Esophagus muscularis mucosa (tissue), 4 donors: ENCODE measurements at regions not wholly inside any gene's neighbourhood (a gene's known extent, or its start where the extent isn't known, plus 50 kb on each side); places are given as distances from the start of the nearest gene placed in this dataset.

Experiments
- DNase-seq: peaks from one replicate; pipeline ENCODE4 v3.0.0-alpha.2; 2017; ENCODE audit errors: extremely low spot score
- H3K27ac ChIP-seq, 4 donors: fragments of 200-600 bp; sonication (generic); replicated peaks in 1 of 4; 1 replicate in 3 of 4; 2 replicates in 1 of 4; pipeline ENCODE4 v1.5.1; 2016 to 2019; ENCODE audit warnings: mild to moderate bottlenecking in 1 of 4
- H3K27me3 ChIP-seq, 4 donors: fragments of 200-600 bp; sonication (generic); one replicate each; pipeline versions ENCODE4 v1.5.1 to v1.6.0; 2016 to 2019
- H3K36me3 ChIP-seq, 4 donors: fragments of 200-600 bp; sonication (generic); one replicate each; pipeline ENCODE4 v1.5.1; 2016 to 2019
- H3K4me1 ChIP-seq, 4 donors: fragments of 200-600 bp; sonication (generic); one replicate each; pipeline ENCODE4 v1.5.1; 2016 to 2019
- H3K4me3 ChIP-seq, 4 donors: fragments of 200-600 bp; sonication (generic); 1 replicate in 2 of 4; 2 replicates in 2 of 4; pipeline ENCODE4 v1.5.1; 2016 to 2019; ENCODE audit warnings: mild to moderate bottlenecking in 4 of 4, moderate library complexity in 1 of 4
- H3K9me3 ChIP-seq, 4 donors: fragments of 200-600 bp; sonication (generic); 1 replicate in 3 of 4; 2 replicates in 1 of 4; pipeline ENCODE4 v1.5.1; 2016 to 2019
- CTCF ChIP-seq, 3 experiments: fragments of 200-600 bp in 2 of 3; fragments of 450-650 bp in 1 of 3; sonication (generic) in 2 of 3; IDR thresholded peaks; one replicate each; pipeline ENCODE4 v1.5.1; 2017 to 2019; ENCODE audit warnings: antibody characterized with exemption in 3 of 3, mild to moderate bottlenecking in 2 of 3, moderate library complexity in 1 of 3
- EP300 ChIP-seq: sonication (generic); formaldehyde crosslinking; IDR thresholded peaks from one replicate; pipeline ENCODE4 v1.6.1; 2017; ENCODE audit warnings: antibody characterized with exemption
- POLR2A ChIP-seq: fragments of 450-650 bp; IDR thresholded peaks from one replicate; pipeline ENCODE4 v1.6.1; 2017; ENCODE audit warnings: antibody characterized with exemption, moderate library complexity, mild to moderate bottlenecking, low read depth
- POLR2AphosphoS5 ChIP-seq, 2 donors: sonication (generic); formaldehyde crosslinking; IDR thresholded peaks; one replicate each; pipeline ENCODE4 v1.6.1; 2017; ENCODE audit warnings: antibody characterized with exemption in 2 of 2
- WGBS: methylation state at CpG from one replicate; pipeline ENCODE4 v1.1.5; 2018; 5-methylcytosine and 5-hydroxymethylcytosine counted together
- intact Hi-C: fragments of 100-400 bp; cut with DNase I; formaldehyde crosslinking; loops from one replicate; pipeline ENCODE4 v1.15.1; 2023

GRCh38 chr12:43004141-43004540, 414.6 kb upstream of the PRICKLE1 start:
- intact Hi-C loops = no loop called here
- Histone ChIP-seq H3K9me3 (no peaks in the 10 kb centered on the region), H3K27me3 (no peaks in the 10 kb centered on the region), H3K4me3 (no peak overlapping the region), H3K36me3 (no peaks in the 10 kb centered on the region), H3K27ac (no peak overlapping the region), H3K4me1 (peaks cover 0 to 2% (median under 1%) of the 10 kb centered on the region in 4 donors)
- WGBS = 90% methylated on average over 2 of the region's 2 CpGs
- TF ChIP-seq POLR2A = no peak
- DNase-seq = no peak

- TF ChIP-seq EP300 = no peak
- no peak for TF ChIP-seq CTCF (IDR thresholded peaks at IDR 0.05)
- no peak for TF ChIP-seq POLR2A
- TF ChIP-seq POLR2AphosphoS5 (IDR thresholded peaks at IDR 0.05) = no peak
- Histone ChIP-seq H3K27me3 (no peaks in the 10 kb centered on the region), H3K4me1 (no peaks in the 10 kb centered on the region), H3K27ac (no peak overlapping the region), H3K4me3 (no peak overlapping the region), H3K36me3 (no peaks in the 10 kb centered on the region), H3K9me3 (no peaks in the 10 kb centered on the region)
- no peak for DNase-seq
- intact Hi-C loops = no loop called here
- 48% methylated on average over 2 of the region's 2 CpGs for WGBS
Measured at GRCh38 chr12:42996869-42997431, 407.4 kb upstream of the PRICKLE1 start.

- intact Hi-C loops = no loop called here
- TF ChIP-seq POLR2AphosphoS5 (IDR thresholded peaks at IDR 0.05) (no peak), CTCF (IDR thresholded peaks at IDR 0.05) (no peak), POLR2A (no peak), EP300 (no peak)
Measured at GRCh38 chr12:42992826-42993225, 403.3 kb upstream of the PRICKLE1 start.

GRCh38 chr12:42990387-42990786, 400.8 kb upstream of the PRICKLE1 start:
- no peak for DNase-seq
- Histone ChIP-seq H3K27me3 (no peaks in the 10 kb centered on the region), H3K4me3 (no peak overlapping the region), H3K4me1 (no peaks in the 10 kb centered on the region), H3K36me3 (no peaks in the 10 kb centered on the region), H3K9me3 (no peaks in the 10 kb centered on the region), H3K27ac (no peak overlapping the region)
- intact Hi-C loops = no loop called here
- TF ChIP-seq POLR2A (no peak), EP300 (no peak), CTCF (IDR thresholded peaks at IDR 0.05) (no peak), POLR2AphosphoS5 (IDR thresholded peaks at IDR 0.05) (no peak)

More at GRCh38 chr12:42992826-42993225, 403.3 kb upstream of the PRICKLE1 start:
- Histone ChIP-seq H3K4me3 (no peak overlapping the region), H3K4me1 (no peaks in the 10 kb centered on the region), H3K27me3 (no peaks in the 10 kb centered on the region), H3K9me3 (no peaks in the 10 kb centered on the region), H3K36me3 (no peaks in the 10 kb centered on the region), H3K27ac (no peak overlapping the region)
- no peak for DNase-seq
- 64% methylated on average over 2 of the region's 2 CpGs for WGBS

- H3K27ac ChIP-seq = no peak overlapping the region
- WGBS = 82% methylated on average over 9 of the region's 9 CpGs
- H3K4me3 ChIP-seq = no peak overlapping the region
- intact Hi-C loops = no loop called here
- no peaks in the 10 kb centered on the region for H3K27me3 ChIP-seq
- DNase-seq = no peak
- H3K36me3 ChIP-seq = no peaks in the 10 kb centered on the region
- TF ChIP-seq POLR2A = no peak
- TF ChIP-seq POLR2AphosphoS5 (IDR thresholded peaks at IDR 0.05) = no peak
- TF ChIP-seq CTCF (IDR thresholded peaks at IDR 0.05) = no peak
- TF ChIP-seq EP300 = no peak
- H3K9me3 ChIP-seq = no peaks in the 10 kb centered on the region
- H3K4me1 ChIP-seq = no peaks in the 10 kb centered on the region
Measured at GRCh38 chr12:42987216-42987650, 397.7 kb upstream of the PRICKLE1 start.
